Thyroid gland (tissue), 4 donors: ENCODE measurements at regions not wholly inside any gene's neighbourhood (a gene's known extent, or its start where the extent isn't known, plus 50 kb on each side); places are given as distances from the start of the nearest gene placed in this dataset.

Experiments used
- DNase-seq, 2 donors: peaks; one replicate each; pipeline ENCODE4 v3.0.0-alpha.2; 2019
- H3K27ac ChIP-seq, 3 donors: fragments of 200-600 bp; sonication (generic); 1 replicate in 2 of 3; 2 replicates in 1 of 3; pipeline ENCODE4 v1.5.1; 2016 to 2019; ENCODE audit warnings: mild to moderate bottlenecking in 1 of 3, moderate library complexity in 1 of 3
- H3K27me3 ChIP-seq: fragments of 200-600 bp; sonication (generic); one replicate; pipeline ENCODE4 v1.5.1; 2019
- H3K36me3 ChIP-seq, 2 donors: fragments of 200-600 bp; sonication (generic); one replicate each; pipeline ENCODE4 v1.5.1; 2016 to 2019
- H3K4me1 ChIP-seq, 2 donors: fragments of 200-600 bp; sonication (generic); one replicate each; pipeline ENCODE4 v1.5.1; 2017 to 2019
- H3K4me3 ChIP-seq, 3 donors: fragments of 200-600 bp; sonication (generic); replicated peaks in 1 of 3; 1 replicate in 2 of 3; 2 replicates in 1 of 3; pipeline ENCODE4 v1.5.1; 2016; ENCODE audit warnings: mild to moderate bottlenecking in 1 of 3
- H3K9me3 ChIP-seq: fragments of 200-600 bp; sonication (generic); one replicate; pipeline ENCODE4 v1.5.1; 2017
- CTCF ChIP-seq, 6 experiments: fragments of 200-600 bp in 3 of 6; fragments of 450-650 bp in 3 of 6; sonication (generic) in 3 of 6; IDR thresholded peaks; one replicate each; pipeline ENCODE4 v1.5.1; 2016 to 2019; ENCODE audit warnings: antibody characterized with exemption in 6 of 6, mild to moderate bottlenecking in 2 of 6, inconsistent platforms in 1 of 6, moderate library complexity in 1 of 6
- POLR2A ChIP-seq, 2 donors: fragments of 450-650 bp; IDR thresholded peaks; one replicate each; pipeline ENCODE4 v1.6.1; 2017; ENCODE audit warnings: antibody characterized with exemption in 2 of 2, mild to moderate bottlenecking in 2 of 2, moderate library complexity in 1 of 2
- WGBS, 2 donors: methylation state at CpG; one replicate each; pipeline ENCODE4 v1.1.5; 2017; 5-methylcytosine and 5-hydroxymethylcytosine counted together
- intact Hi-C: fragments of 100-400 bp; cut with DNase I; formaldehyde crosslinking; loops from one replicate; pipeline ENCODE4 v1.15.1; 2023

DNA sequence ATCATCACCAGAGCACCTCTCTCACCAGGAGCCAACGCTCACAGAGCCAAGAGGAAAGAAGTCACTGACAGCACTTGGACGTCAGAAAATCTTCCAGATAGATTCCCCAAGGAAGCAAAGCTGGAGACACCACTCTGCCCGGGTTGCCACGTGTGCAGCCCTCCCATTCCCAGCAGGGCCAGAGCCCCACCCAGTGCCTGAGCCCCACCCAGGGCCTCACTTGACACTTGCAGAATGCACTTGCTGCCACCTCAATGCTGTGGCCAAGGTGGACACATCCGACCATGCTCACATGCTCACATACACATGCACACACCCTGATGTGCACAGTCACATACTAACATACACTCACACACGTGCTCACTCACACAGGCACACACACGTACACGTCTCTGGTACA, 240.7 kb downstream of the RBFOX3 start:
- Histone ChIP-seq H3K27ac (no peak overlapping the region), H3K4me1 (no peaks in the 10 kb centered on the region), H3K36me3 (no peaks in the 10 kb centered on the region), H3K9me3 (no peaks in the 10 kb centered on the region), H3K27me3 (no peaks in the 10 kb centered on the region), H3K4me3 (no peak overlapping the region)
- WGBS, 2 donors: 71 to 79% methylated on average over 8 of the region's 8 CpGs
- intact Hi-C loops: no loop called here
- DNase-seq: no peak
- TF ChIP-seq CTCF (IDR thresholded peaks at IDR 0.05) (no peak), POLR2A (IDR thresholded peaks at IDR 0.05) (no peak)

DNA sequence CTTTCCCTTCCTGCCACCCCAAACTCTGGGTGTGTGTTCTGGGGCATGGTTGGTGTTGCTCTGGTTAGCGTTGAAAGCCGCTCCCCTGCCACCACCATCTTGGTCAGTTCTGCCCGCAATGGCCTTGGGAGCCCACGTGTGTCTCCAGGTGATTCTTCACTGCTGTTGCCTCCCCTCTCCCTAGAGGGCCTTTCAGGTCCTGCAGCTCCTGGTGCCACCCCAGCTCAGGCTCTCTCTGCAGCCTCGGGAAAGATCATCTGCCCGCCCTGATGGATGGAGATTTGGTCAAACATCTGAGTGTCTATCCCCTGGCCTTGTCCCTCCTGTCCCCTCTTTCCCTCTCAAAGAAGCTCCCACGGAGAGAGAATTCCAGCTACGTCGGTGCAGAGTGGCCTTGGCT, 241.3 kb downstream of the RBFOX3 start:
- Histone ChIP-seq H3K4me1 (no peaks in the 10 kb centered on the region), H3K27ac (no peak overlapping the region), H3K4me3 (no peak overlapping the region), H3K27me3 (no peaks in the 10 kb centered on the region), H3K36me3 (no peaks in the 10 kb centered on the region), H3K9me3 (no peaks in the 10 kb centered on the region)
- WGBS, 2 donors: 76 to 82% methylated on average over 8 to 9 of the region's 9 CpGs
- intact Hi-C loops: no loop called here
- DNase-seq: no peak
- TF ChIP-seq CTCF (IDR thresholded peaks at IDR 0.05): no peak
- TF ChIP-seq POLR2A (IDR thresholded peaks at IDR 0.05): no peak

DNA sequence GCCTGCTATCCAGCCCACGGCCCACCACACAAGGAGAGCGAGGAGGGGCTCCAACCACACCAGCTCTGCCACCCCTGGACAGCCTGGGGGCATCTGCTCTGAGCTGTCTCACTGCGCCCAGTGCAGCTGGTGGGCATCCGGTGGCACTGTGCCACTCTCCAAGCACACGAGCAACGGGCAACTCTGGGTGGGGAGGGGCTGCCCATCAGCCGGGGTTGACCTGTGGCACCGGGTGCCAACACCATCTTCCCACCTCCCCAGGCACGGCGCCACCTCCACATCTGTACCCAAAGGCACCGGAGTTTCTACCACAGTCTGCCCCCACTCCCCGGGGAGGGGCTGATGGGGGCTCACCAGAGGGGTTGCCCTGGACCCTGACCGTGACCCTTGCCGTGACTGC, 241.8 kb downstream of the RBFOX3 start:
- H3K27me3 ChIP-seq: no peaks in the 10 kb centered on the region

GRCh38 chr17:79368521-79368920, 242.3 kb downstream of the RBFOX3 start:
- H3K27ac ChIP-seq: no peak overlapping the region
- TF ChIP-seq CTCF (IDR thresholded peaks at IDR 0.05) (no peak), POLR2A (IDR thresholded peaks at IDR 0.05) (no peak)
- H3K4me1 ChIP-seq: no peaks in the 10 kb centered on the region
- no peak overlapping the region for H3K4me3 ChIP-seq
- no peak for DNase-seq
- H3K9me3 ChIP-seq: no peaks in the 10 kb centered on the region
- intact Hi-C loops: no loop called here
- H3K36me3 ChIP-seq: no peaks in the 10 kb centered on the region
- 85 to 97% methylated on average over 8 to 9 of the region's 9 CpGs for WGBS, 2 donors
- H3K27me3 ChIP-seq: no peaks in the 10 kb centered on the region

More for the DNA sequence above, 241.8 kb downstream of the RBFOX3 start:
- H3K4me3 ChIP-seq: no peak overlapping the region
- TF ChIP-seq POLR2A (IDR thresholded peaks at IDR 0.05): no peak
- no peak for TF ChIP-seq CTCF (IDR thresholded peaks at IDR 0.05)
- no peak overlapping the region for H3K27ac ChIP-seq
- intact Hi-C loops: no loop called here
- H3K36me3 ChIP-seq: no peaks in the 10 kb centered on the region
- H3K9me3 ChIP-seq: no peaks in the 10 kb centered on the region
- H3K4me1 ChIP-seq: no peaks in the 10 kb centered on the region
- DNase-seq: no peak
- 82 to 91% methylated on average over 7 to 12 of the region's 14 CpGs for WGBS, 2 donors

- intact Hi-C loops: no loop called here
- no peaks in the 10 kb centered on the region for H3K36me3 ChIP-seq
- no peaks in the 10 kb centered on the region for H3K27me3 ChIP-seq
- no peak overlapping the region for H3K4me3 ChIP-seq
- H3K9me3 ChIP-seq: no peaks in the 10 kb centered on the region
- no peak overlapping the region for H3K27ac ChIP-seq
- DNase-seq: no peak
- H3K4me1 ChIP-seq: no peaks in the 10 kb centered on the region
- WGBS, 2 donors: 62 to 71% methylated on average over 12 of the region's 12 CpGs
- TF ChIP-seq POLR2A (IDR thresholded peaks at IDR 0.05) (no peak), CTCF (IDR thresholded peaks at IDR 0.05) (no peak)
Observed at GRCh38 chr17:79366988-79367571, 243.8 kb downstream of the RBFOX3 start.
